ENCODE measurements at regions not wholly inside any gene's neighbourhood (a gene's known extent, or its start where the extent isn't known, plus 50 kb on each side); places are given as distances from the start of the nearest gene placed in this dataset.

DNA sequence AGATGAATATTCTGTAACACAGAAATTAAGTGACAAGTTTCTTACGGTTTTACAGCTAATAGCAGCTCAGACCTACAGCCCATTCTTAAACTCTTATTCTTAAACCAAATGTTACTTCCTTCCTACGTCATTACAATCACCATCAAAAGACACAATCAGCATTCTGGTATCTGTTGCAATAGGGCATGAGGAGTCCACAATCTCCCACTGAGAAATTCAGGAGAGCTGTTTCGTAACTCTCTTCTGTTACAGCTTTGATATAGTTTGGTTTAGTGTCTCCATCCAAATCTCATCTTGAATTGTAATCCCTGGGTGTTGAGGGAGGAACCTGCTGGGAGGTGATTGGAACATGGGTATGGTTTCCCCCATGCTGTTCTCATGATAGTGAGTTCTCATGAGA lies 163.4 kb downstream of the GAS1 start:
- no peak overlapping the region for H3K9ac ChIP-seq (ENCODE audit: low read length)
- no peak overlapping the region for H3K27ac ChIP-seq (ENCODE audit: low read length)
- no peaks in the 10 kb centered on the region for H4K20me1 ChIP-seq (ENCODE audit: insufficient read depth)
- no peak overlapping the region for H2AFZ ChIP-seq (ENCODE audit: low read depth, low read length)
- no peaks in the 10 kb centered on the region for H3K9me2 ChIP-seq (ENCODE audit: insufficient read depth, low read length)
- no peaks in the 10 kb centered on the region for H3K36me3 ChIP-seq (ENCODE audit: insufficient read depth, low read length)
- no peak for TF ChIP-seq TAF1 (IDR thresholded peaks at IDR 0.05; ENCODE audit: low read depth)
- no peak for TF ChIP-seq MXI1 (conservative IDR thresholded peaks at IDR 0.05; ENCODE audit: poor library complexity, severe bottlenecking)
- TF ChIP-seq EZH2 (IDR thresholded peaks at IDR 0.05; ENCODE audit: borderline replicate concordance, insufficient read depth, low read length, poor library complexity, severe bottlenecking) = no peak
- TF ChIP-seq, protein P1, sequence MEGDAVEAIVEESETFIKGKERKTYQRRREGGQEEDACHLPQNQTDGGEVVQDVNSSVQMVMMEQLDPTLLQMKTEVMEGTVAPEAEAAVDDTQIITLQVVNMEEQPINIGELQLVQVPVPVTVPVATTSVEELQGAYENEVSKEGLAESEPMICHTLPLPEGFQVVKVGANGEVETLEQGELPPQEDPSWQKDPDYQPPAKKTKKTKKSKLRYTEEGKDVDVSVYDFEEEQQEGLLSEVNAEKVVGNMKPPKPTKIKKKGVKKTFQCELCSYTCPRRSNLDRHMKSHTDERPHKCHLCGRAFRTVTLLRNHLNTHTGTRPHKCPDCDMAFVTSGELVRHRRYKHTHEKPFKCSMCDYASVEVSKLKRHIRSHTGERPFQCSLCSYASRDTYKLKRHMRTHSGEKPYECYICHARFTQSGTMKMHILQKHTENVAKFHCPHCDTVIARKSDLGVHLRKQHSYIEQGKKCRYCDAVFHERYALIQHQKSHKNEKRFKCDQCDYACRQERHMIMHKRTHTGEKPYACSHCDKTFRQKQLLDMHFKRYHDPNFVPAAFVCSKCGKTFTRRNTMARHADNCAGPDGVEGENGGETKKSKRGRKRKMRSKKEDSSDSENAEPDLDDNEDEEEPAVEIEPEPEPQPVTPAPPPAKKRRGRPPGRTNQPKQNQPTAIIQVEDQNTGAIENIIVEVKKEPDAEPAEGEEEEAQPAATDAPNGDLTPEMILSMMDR (IDR thresholded peaks at IDR 0.05; ENCODE audit: poor library complexity, severe bottlenecking) = no peak
- no peak for TF ChIP-seq EP300 (conservative IDR thresholded peaks at IDR 0.05; ENCODE audit: poor library complexity, severe bottlenecking)
- no peak for TF ChIP-seq REST (IDR thresholded peaks at IDR 0.05; ENCODE audit: borderline replicate concordance)
- no peaks in the 10 kb centered on the region for H3K9me3 ChIP-seq (ENCODE audit: low read length)
- no peaks in the 10 kb centered on the region for H3K27me3 ChIP-seq (ENCODE audit: insufficient read depth, low read depth, low read length)
- no peak overlapping the region for H3K4me2 ChIP-seq (ENCODE audit: low read length)
- no peak overlapping the region for H3K4me3 ChIP-seq (ENCODE audit: low read length)
- no peaks in the 10 kb centered on the region for H3K79me2 ChIP-seq (replicated peaks; ENCODE audit: insufficient read depth, low read length)
- H3F3A ChIP-seq (ENCODE audit: insufficient read depth, low read length, poor library complexity, severe bottlenecking) = no peaks in the 10 kb centered on the region

DNA sequence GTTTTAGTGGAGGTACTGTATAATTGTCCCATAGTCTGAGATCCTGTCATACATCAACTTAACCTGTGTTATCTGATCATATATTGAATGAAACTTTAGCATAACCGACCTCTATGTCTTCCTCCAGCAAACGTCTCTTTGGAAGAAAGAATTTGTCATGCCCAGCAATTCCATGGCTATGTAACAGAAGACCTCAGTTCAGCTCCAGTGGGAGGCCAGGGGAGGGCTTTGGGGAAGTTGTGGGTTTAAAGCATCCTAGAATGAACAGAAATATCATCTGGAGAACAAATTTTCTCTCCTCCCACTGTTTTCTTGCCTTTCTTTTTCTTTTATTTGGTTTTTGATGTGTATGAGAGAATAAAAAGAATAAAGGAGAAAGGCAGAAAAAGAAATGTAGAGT lies 164.5 kb downstream of the GAS1 start:
- H2AFZ ChIP-seq (ENCODE audit: low read depth, low read length) = no peak overlapping the region
- H3K9me2 ChIP-seq (ENCODE audit: insufficient read depth, low read length) = no peaks in the 10 kb centered on the region
- no peaks in the 10 kb centered on the region for H3F3A ChIP-seq (ENCODE audit: insufficient read depth, low read length, poor library complexity, severe bottlenecking)
- H4K20me1 ChIP-seq (ENCODE audit: insufficient read depth) = no peaks in the 10 kb centered on the region
- H3K9me3 ChIP-seq (ENCODE audit: low read length) = no peaks in the 10 kb centered on the region
- H3K4me3 ChIP-seq (ENCODE audit: low read length) = no peak overlapping the region
- H3K79me2 ChIP-seq (replicated peaks; ENCODE audit: insufficient read depth, low read length) = no peaks in the 10 kb centered on the region
- no peak for TF ChIP-seq EP300 (conservative IDR thresholded peaks at IDR 0.05; ENCODE audit: poor library complexity, severe bottlenecking)
- no peak for TF ChIP-seq RAD21 (conservative IDR thresholded peaks at IDR 0.05)
- TF ChIP-seq EZH2 (IDR thresholded peaks at IDR 0.05; ENCODE audit: borderline replicate concordance, insufficient read depth, low read length, poor library complexity, severe bottlenecking) = no peak
- TF ChIP-seq POLR2AphosphoS5 (IDR thresholded peaks at IDR 0.05) = no peak
- TF ChIP-seq, protein P1 (IDR thresholded peaks at IDR 0.05; ENCODE audit: poor library complexity, severe bottlenecking) = no peak
- TF ChIP-seq REST (IDR thresholded peaks at IDR 0.05; ENCODE audit: borderline replicate concordance) = no peak
- no peak for TF ChIP-seq SMC3 (conservative IDR thresholded peaks at IDR 0.05; ENCODE audit: poor library complexity)
- no peak for TF ChIP-seq TAF1 (IDR thresholded peaks at IDR 0.05; ENCODE audit: low read depth)
- no peak for TF ChIP-seq MXI1 (conservative IDR thresholded peaks at IDR 0.05; ENCODE audit: poor library complexity, severe bottlenecking)
- no peaks in the 10 kb centered on the region for H3K27me3 ChIP-seq (ENCODE audit: insufficient read depth, low read depth, low read length)
- H3K27ac ChIP-seq (ENCODE audit: low read length) = no peak overlapping the region
- no peak overlapping the region for H3K4me2 ChIP-seq (ENCODE audit: low read length)
- no peak overlapping the region for H3K9ac ChIP-seq (ENCODE audit: low read length)
- no peaks in the 10 kb centered on the region for H3K36me3 ChIP-seq (ENCODE audit: insufficient read depth, low read length)

Data from neural cell (in vitro differentiated cells).